ENCODE measurements at regions not wholly inside any gene's neighbourhood (a gene's known extent, or its start where the extent isn't known, plus 50 kb on each side); places are given as distances from the start of the nearest gene placed in this dataset.

DNA sequence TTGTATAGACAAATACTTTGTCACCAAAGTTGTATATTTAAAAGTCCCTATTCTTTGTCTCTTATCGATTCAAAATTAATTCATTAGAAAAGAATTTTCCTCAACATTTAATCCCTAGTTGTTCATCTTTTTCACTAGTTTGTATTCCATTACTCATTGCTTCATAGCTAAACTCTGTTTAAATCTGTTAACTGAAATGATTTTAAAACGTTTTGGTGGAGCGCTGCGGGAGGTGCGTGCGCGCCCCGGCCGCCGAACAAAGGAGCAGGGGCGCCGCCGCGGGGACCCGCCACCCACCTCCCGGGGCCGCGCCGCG, 56.4 kb upstream of the GOLGA8A start:
- TF ChIP-seq, protein P1, sequence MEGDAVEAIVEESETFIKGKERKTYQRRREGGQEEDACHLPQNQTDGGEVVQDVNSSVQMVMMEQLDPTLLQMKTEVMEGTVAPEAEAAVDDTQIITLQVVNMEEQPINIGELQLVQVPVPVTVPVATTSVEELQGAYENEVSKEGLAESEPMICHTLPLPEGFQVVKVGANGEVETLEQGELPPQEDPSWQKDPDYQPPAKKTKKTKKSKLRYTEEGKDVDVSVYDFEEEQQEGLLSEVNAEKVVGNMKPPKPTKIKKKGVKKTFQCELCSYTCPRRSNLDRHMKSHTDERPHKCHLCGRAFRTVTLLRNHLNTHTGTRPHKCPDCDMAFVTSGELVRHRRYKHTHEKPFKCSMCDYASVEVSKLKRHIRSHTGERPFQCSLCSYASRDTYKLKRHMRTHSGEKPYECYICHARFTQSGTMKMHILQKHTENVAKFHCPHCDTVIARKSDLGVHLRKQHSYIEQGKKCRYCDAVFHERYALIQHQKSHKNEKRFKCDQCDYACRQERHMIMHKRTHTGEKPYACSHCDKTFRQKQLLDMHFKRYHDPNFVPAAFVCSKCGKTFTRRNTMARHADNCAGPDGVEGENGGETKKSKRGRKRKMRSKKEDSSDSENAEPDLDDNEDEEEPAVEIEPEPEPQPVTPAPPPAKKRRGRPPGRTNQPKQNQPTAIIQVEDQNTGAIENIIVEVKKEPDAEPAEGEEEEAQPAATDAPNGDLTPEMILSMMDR (IDR thresholded peaks at IDR 0.05; ENCODE audit: low read depth, low read length, poor library complexity, severe bottlenecking), result no peak
- TF ChIP-seq EZH2phosphoT487 (IDR thresholded peaks at IDR 0.05; ENCODE audit: borderline replicate concordance, low read length), result no peak
